ENCODE measurements at regions not wholly inside any gene's neighbourhood (a gene's known extent, or its start where the extent isn't known, plus 50 kb on each side); places are given as distances from the start of the nearest gene placed in this dataset.
A peak's percentile ranks its signal among the peaks of the same experiment; 100 is the strongest.

GRCh38 chr15:39075311-39075710 lies 505.6 kb upstream of the THBS1 start:
- in situ Hi-C loops (cut with HindIII; ENCODE audit: low sequenced_read_pairs): no loop called here
- no peak for DNase-seq (ENCODE audit: low spot score)

- in situ Hi-C loops (cut with HindIII; ENCODE audit: low sequenced_read_pairs): no loop called here
- DNase-seq (ENCODE audit: low spot score): no peak
These were observed 505.0 kb upstream of the THBS1 start for GRCh38 chr15:39075756-39076341.

GRCh38 chr15:39078026-39078425 lies 502.9 kb upstream of the THBS1 start:
- no peak for DNase-seq (ENCODE audit: low spot score)
- in situ Hi-C loops (cut with HindIII; ENCODE audit: low sequenced_read_pairs): no loop called here

GRCh38 chr15:39079296-39079847 lies 501.5 kb upstream of the THBS1 start:
- in situ Hi-C loops (cut with HindIII; ENCODE audit: low sequenced_read_pairs): no loop called here
- DNase-seq (ENCODE audit: low spot score): peak; percentile 13

GRCh38 chr15:39083213-39083612 lies 497.7 kb upstream of the THBS1 start:
- no peak for DNase-seq (ENCODE audit: low spot score)
- in situ Hi-C loops (cut with HindIII; ENCODE audit: low sequenced_read_pairs): no loop called here

GRCh38 chr15:39084674-39085530 lies 496.0 kb upstream of the THBS1 start:
- in situ Hi-C loops (cut with HindIII; ENCODE audit: low sequenced_read_pairs): no loop called here
- peak; percentile 19 for DNase-seq (ENCODE audit: low spot score)

- in situ Hi-C loops (cut with HindIII; ENCODE audit: low sequenced_read_pairs): no loop called here
- DNase-seq (ENCODE audit: low spot score): no peak
These were observed 494.2 kb upstream of the THBS1 start for GRCh38 chr15:39086641-39087040.

- DNase-seq (ENCODE audit: low spot score): no peak
- in situ Hi-C loops (cut with HindIII; ENCODE audit: low sequenced_read_pairs): no loop called here
These were observed 492.7 kb upstream of the THBS1 start for GRCh38 chr15:39088156-39088555.

GRCh38 chr15:39092354-39092753 lies 488.5 kb upstream of the THBS1 start:
- DNase-seq (ENCODE audit: low spot score): no peak
- in situ Hi-C loops (cut with HindIII; ENCODE audit: low sequenced_read_pairs): no loop called here

GRCh38 chr15:39092761-39093160 lies 488.1 kb upstream of the THBS1 start:
- in situ Hi-C loops (cut with HindIII; ENCODE audit: low sequenced_read_pairs): no loop called here

GRCh38 chr15:39094116-39094515 lies 486.8 kb upstream of the THBS1 start:
- in situ Hi-C loops (cut with HindIII; ENCODE audit: low sequenced_read_pairs): no loop called here

More at GRCh38 chr15:39092761-39093160, 488.1 kb upstream of the THBS1 start:
- DNase-seq (ENCODE audit: low spot score): no peak

GRCh38 chr15:39095218-39095879 lies 485.5 kb upstream of the THBS1 start:
- DNase-seq (ENCODE audit: low spot score): no peak
- in situ Hi-C loops (cut with HindIII; ENCODE audit: low sequenced_read_pairs): no loop called here

More at GRCh38 chr15:39094116-39094515, 486.8 kb upstream of the THBS1 start:
- no peak for DNase-seq (ENCODE audit: low spot score)

GRCh38 chr15:39096608-39097205 lies 484.2 kb upstream of the THBS1 start:
- DNase-seq (ENCODE audit: low spot score): no peak
- in situ Hi-C loops (cut with HindIII; ENCODE audit: low sequenced_read_pairs): no loop called here

GRCh38 chr15:39099524-39099923 lies 481.4 kb upstream of the THBS1 start:
- DNase-seq (ENCODE audit: low spot score): no peak
- in situ Hi-C loops (cut with HindIII; ENCODE audit: low sequenced_read_pairs): no loop called here

GRCh38 chr15:39100106-39100660 lies 480.7 kb upstream of the THBS1 start:
- DNase-seq (ENCODE audit: low spot score): no peak
- in situ Hi-C loops (cut with HindIII; ENCODE audit: low sequenced_read_pairs): no loop called here

GRCh38 chr15:39102431-39102830 lies 478.4 kb upstream of the THBS1 start:
- in situ Hi-C loops (cut with HindIII; ENCODE audit: low sequenced_read_pairs): no loop called here
- DNase-seq (ENCODE audit: low spot score): no peak

- in situ Hi-C loops (cut with HindIII; ENCODE audit: low sequenced_read_pairs): no loop called here
- no peak for DNase-seq (ENCODE audit: low spot score)
These were observed 473.9 kb upstream of the THBS1 start for GRCh38 chr15:39106950-39107349.

GRCh38 chr15:39108021-39108420 lies 472.9 kb upstream of the THBS1 start:
- in situ Hi-C loops (cut with HindIII; ENCODE audit: low sequenced_read_pairs): no loop called here

GRCh38 chr15:39110336-39110735 lies 470.5 kb upstream of the THBS1 start:
- in situ Hi-C loops (cut with HindIII; ENCODE audit: low sequenced_read_pairs): no loop called here
- no peak for DNase-seq (ENCODE audit: low spot score)

More at GRCh38 chr15:39108021-39108420, 472.9 kb upstream of the THBS1 start:
- DNase-seq (ENCODE audit: low spot score): no peak

All from G401 (cell line).